MCF 10A (cell line): ENCODE measurements at regions not wholly inside any gene's neighbourhood (a gene's known extent, or its start where the extent isn't known, plus 50 kb on each side); places are given as distances from the start of the nearest gene placed in this dataset.
"Not testable (repeated sequence)": the region's sequence is repeated elsewhere in the genome, so short reads cannot be mapped to it uniquely, and the experiment has no call there.

ENCODE experiments used
- BruUV-seq: library from RNA; stranded (reverse); fragments of 400-500 nt; replicated peaks from 2 replicates; lab custom pipeline; 2021; lab: Mats Ljungman, UMichigan
- CTCF ChIA-PET: fragments of 300-600 bp; sonication (Branson Sonifier 250); formaldehyde crosslinking; extraction: SDS; loops from one replicate; lab custom pipeline; 2021; ENCODE audit warnings: antibody characterized with exemption, inconsistent platforms; lab: Yijun Ruan, JAX
- POLR2A ChIA-PET: fragments of 300-600, 350-650 bp; sonication (Branson Sonifier 250); formaldehyde crosslinking; extraction: SDS; loops from one replicate; lab custom pipeline; 2020; ENCODE audit warnings: antibody characterized with exemption, inconsistent platforms; lab: Yijun Ruan, JAX
- DNase-seq: peaks from one replicate; pipeline ENCODE4 v3.0.0-alpha.2; 2018; ENCODE audit not compliant: unreplicated experiment
- H3K27ac Mint-ChIP-seq: one replicate; pipeline ENCODE4 v1.8.0; 2022; ENCODE audit warnings: mild to moderate bottlenecking, low read depth, mixed read lengths; ENCODE audit not compliant: unreplicated experiment
- H3K27me3 Mint-ChIP-seq: one replicate; pipeline ENCODE4 v1.8.0; 2022; ENCODE audit warnings: mixed read lengths; ENCODE audit not compliant: insufficient read depth, unreplicated experiment
- H3K36me3 Mint-ChIP-seq: one replicate; pipeline ENCODE4 v1.8.0; 2022; ENCODE audit warnings: mild to moderate bottlenecking, moderate library complexity, mixed read lengths; ENCODE audit not compliant: insufficient read depth, unreplicated experiment
- H3K4me1 Mint-ChIP-seq: one replicate; pipeline ENCODE4 v1.8.0; 2022; ENCODE audit warnings: mixed read lengths; ENCODE audit not compliant: insufficient read depth, unreplicated experiment
- H3K4me3 Mint-ChIP-seq: one replicate; pipeline ENCODE4 v1.8.0; 2022; ENCODE audit warnings: mild to moderate bottlenecking, moderate library complexity, mixed read lengths; ENCODE audit not compliant: unreplicated experiment
- H3K9me3 Mint-ChIP-seq: one replicate; pipeline ENCODE4 v1.8.0; 2022; ENCODE audit warnings: mixed read lengths; ENCODE audit not compliant: unreplicated experiment
- intact Hi-C: fragments of 100-400 bp; cut with micrococcal nuclease; formaldehyde crosslinking; loops from 2 replicates; pipeline ENCODE4 v1.14.1; 2022
- TF ChIP-seq, protein P1 (sequence below): fragments of 200-600 bp; IDR thresholded peaks from one replicate; pipeline ENCODE4 v1.8.0; 2022; ENCODE audit warnings: antibody characterized with exemption, mild to moderate bottlenecking; ENCODE audit not compliant: unreplicated experiment

DNA sequence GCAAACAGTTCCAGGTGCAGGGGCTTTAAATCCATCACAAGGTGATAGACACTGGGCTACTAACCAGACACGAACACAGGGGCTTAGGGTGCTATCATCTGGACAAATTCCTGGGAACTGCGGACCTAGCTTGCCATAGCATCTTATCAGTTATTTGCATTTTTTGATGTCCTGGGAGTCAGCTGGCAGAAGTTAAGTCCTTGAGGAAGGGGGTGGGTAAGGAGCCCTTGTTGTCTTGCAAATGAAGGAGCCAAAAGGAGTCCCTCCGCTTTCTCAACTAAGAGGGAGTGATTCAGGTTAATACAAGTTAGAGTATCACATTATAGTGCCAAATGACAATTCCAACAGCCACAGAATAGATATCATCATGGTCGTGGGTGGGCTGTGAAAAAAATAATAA is 108.9 kb downstream of the NPAP1 start:
- Mint-ChIP-seq H3K9me3 (peaks cover 36% of the 10 kb centered on the region), H3K27me3 (no peaks in the 10 kb centered on the region), H3K4me1 (no peaks in the 10 kb centered on the region), H3K36me3 (no peaks in the 10 kb centered on the region), H3K27ac (no peak overlapping the region), H3K4me3 (no peak overlapping the region)
- intact Hi-C loops: no loop called here
- CTCF ChIA-PET: interaction anchor here (1.1 kb wide), 1 partner anchor 16 kb away, joined by 3 read pairs; no protein-coding TSS in a partner anchor
- BruUV-seq: no TSS peak
- TF ChIP-seq, protein P1, sequence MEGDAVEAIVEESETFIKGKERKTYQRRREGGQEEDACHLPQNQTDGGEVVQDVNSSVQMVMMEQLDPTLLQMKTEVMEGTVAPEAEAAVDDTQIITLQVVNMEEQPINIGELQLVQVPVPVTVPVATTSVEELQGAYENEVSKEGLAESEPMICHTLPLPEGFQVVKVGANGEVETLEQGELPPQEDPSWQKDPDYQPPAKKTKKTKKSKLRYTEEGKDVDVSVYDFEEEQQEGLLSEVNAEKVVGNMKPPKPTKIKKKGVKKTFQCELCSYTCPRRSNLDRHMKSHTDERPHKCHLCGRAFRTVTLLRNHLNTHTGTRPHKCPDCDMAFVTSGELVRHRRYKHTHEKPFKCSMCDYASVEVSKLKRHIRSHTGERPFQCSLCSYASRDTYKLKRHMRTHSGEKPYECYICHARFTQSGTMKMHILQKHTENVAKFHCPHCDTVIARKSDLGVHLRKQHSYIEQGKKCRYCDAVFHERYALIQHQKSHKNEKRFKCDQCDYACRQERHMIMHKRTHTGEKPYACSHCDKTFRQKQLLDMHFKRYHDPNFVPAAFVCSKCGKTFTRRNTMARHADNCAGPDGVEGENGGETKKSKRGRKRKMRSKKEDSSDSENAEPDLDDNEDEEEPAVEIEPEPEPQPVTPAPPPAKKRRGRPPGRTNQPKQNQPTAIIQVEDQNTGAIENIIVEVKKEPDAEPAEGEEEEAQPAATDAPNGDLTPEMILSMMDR: no peak
- POLR2A ChIA-PET: no interaction called here
- DNase-seq: no peak

DNA sequence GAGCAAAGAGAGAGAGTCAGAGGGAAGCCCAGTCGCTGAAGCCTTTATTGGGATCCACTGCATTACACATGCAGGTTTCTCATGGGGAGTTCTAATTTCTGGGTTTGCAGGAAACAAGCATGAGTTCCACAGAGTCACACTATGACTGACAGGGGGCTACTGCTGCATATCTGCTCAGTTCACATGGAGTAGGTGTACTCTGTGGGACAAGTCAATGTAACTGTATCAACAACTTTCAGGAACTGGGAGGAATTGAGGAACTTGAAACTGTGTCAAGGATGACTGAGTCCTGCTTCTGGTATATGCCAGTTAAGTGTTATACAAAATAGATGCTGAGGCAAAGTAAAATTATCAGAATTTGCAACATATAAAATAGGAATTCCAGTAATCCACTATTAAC is 110.8 kb downstream of the NPAP1 start:
- no peaks in the 10 kb centered on the region for H3K36me3 Mint-ChIP-seq
- no peaks in the 10 kb centered on the region for H3K4me1 Mint-ChIP-seq
- no peak overlapping the region for H3K27ac Mint-ChIP-seq
- DNase-seq: no peak
- TF ChIP-seq, protein P1: no peak
- BruUV-seq: no TSS peak
- CTCF ChIA-PET: no interaction called here
- H3K27me3 Mint-ChIP-seq: no peaks in the 10 kb centered on the region
- POLR2A ChIA-PET: no interaction called here
- H3K4me3 Mint-ChIP-seq: no peak overlapping the region
- intact Hi-C loops: no loop called here
- H3K9me3 Mint-ChIP-seq: peaks cover 32% of the 10 kb centered on the region

DNA sequence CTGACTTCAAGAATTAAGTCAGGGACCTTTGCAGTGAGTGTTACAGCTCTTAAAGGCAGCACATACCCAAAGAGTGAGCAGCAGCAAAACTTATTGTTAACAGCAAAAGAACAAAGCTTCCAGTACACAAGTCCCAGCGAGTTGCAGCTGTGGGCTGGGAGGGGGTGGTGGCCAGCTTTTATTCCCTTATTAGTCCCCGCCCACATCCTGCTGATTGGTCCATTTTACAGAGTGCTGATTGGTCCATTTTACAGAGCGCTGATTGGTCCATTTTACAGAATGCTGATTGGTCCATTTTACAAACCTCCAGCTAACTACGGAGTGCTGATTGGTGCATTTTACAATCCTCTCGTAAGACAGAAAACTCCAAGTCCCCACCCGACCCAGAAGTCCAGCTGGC is 127.0 kb downstream of the NPAP1 start:
- H3K27me3 Mint-ChIP-seq, H3K36me3 Mint-ChIP-seq, H3K4me1 Mint-ChIP-seq, DNase-seq, H3K9me3 Mint-ChIP-seq, H3K4me3 Mint-ChIP-seq, BruUV-seq, intact Hi-C loops, H3K27ac Mint-ChIP-seq, POLR2A ChIA-PET: not testable (repeated sequence)
- CTCF ChIA-PET: interaction anchor here (0.6 to 1.0 kb wide), 3 partner anchors 127 to 744 kb away, joined by 3 to 4 read pairs (median 3); no protein-coding TSS in a partner anchor

DNA sequence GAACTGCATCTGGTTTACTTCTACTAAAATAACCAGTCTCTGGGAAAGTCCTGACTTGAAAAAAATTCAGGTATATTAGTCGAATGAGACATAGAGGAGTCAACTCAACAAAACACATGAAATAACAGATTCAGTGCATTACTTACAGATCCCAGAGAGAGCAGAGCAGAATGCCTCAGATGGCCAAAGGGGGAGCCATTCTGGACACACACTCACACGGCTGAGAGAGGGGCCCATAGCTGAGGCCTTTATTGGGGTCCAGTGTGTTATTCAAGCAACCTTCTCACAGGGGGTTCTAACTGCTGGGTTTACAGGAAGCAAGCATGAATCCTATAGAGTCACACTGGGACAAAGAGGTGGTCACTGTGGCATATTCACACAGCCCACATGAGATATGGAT is 135.1 kb upstream of the SNRPN start:
- Mint-ChIP-seq H3K9me3 (peaks cover 5% of the 10 kb centered on the region), H3K4me3 (no peak overlapping the region), H3K4me1 (no peaks in the 10 kb centered on the region), H3K27ac (no peak overlapping the region), H3K36me3 (peaks cover 6% of the 10 kb centered on the region), H3K27me3 (no peaks in the 10 kb centered on the region)
- CTCF ChIA-PET: interaction anchor here (0.5 to 0.6 kb wide), 2 partner anchors 900 to 1444 kb away, joined by 3 read pairs; no protein-coding TSS in a partner anchor
- TF ChIP-seq, protein P1: no peak
- intact Hi-C loops: no loop called here
- no TSS peak for BruUV-seq
- no peak for DNase-seq
- POLR2A ChIA-PET: no interaction called here

DNA sequence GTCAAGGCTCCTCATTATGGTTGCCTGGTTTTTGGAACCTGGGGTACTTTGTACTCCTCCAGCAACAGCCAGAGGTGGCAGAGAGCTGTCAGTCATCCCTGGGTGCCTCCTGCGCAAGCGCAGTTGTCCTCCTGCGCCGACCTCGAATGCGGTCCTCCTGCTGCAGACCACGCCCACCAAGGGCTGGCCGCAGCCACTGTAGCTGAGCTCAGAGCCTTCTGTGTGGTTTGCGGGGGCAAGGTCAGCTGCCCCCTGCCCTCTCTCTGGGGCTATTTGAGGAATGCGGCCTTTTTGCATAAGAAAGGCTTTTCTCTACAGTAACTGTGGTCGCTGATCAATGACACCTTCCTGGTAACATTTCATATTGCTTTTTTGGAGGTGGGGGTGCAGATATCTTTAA is 131.3 kb upstream of the SNRPN start:
- no TSS peak for BruUV-seq
- no peaks in the 10 kb centered on the region for H3K4me1 Mint-ChIP-seq
- ChIA-PET CTCF (interaction anchor here (1.2 kb wide), 2 partner anchors 126 to 956 kb away, joined by 3 to 6 read pairs; no protein-coding TSS in a partner anchor), POLR2A (no interaction called here)
- peaks cover 6% of the 10 kb centered on the region for H3K36me3 Mint-ChIP-seq
- no peak overlapping the region for H3K4me3 Mint-ChIP-seq
- H3K27ac Mint-ChIP-seq: no peak overlapping the region
- no peak for DNase-seq
- H3K27me3 Mint-ChIP-seq: no peaks in the 10 kb centered on the region
- peaks cover 23% of the 10 kb centered on the region for H3K9me3 Mint-ChIP-seq
- intact Hi-C loops: no loop called here
- TF ChIP-seq, protein P1: no peak
